ENCODE measurements at regions not wholly inside any gene's neighbourhood (a gene's known extent, or its start where the extent isn't known, plus 50 kb on each side); places are given as distances from the start of the nearest gene placed in this dataset.

DNA sequence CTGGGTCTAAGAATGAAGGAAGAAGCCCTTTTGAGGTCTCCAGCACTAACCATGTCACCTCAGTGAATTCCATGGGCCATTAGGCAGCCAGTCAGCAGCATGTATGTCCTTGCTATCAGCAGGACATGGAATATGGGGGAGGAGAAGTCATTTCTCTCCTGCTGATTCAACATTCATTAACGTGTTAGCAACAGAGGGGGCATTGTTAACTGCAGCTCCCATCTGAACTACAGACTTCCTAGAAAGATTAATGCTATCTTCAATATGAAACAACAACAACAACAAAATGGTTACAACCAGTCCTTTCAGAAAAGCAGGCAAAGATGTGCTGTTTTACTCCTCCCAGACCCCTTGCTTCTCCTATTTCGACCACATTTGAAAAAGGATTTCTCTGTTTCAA lies 120.4 kb upstream of the SLC34A2 start:
- TF ChIP-seq TAF1 (IDR thresholded peaks at IDR 0.05; ENCODE audit: low read depth, low read length): no peak
- TF ChIP-seq POLR2A (IDR thresholded peaks at IDR 0.05; ENCODE audit: low read depth, low read length): no peak
- no peak for TF ChIP-seq POLR2AphosphoS5 (IDR thresholded peaks at IDR 0.05; ENCODE audit: low read depth, low read length)
- TF ChIP-seq POU2F2 (IDR thresholded peaks at IDR 0.05; ENCODE audit: low read depth, low read length): no peak
- no peak for TF ChIP-seq PAX5 (IDR thresholded peaks at IDR 0.05; ENCODE audit: insufficient read depth, low read length, severe bottlenecking)

Data from GM12891 (cell line).